Hematopoietic multipotent progenitor cell treated with erythropoietin and hydrocortisone succinate and interleukin-3 and kit ligand, for 8 days (in vitro differentiated cells): ENCODE measurements at regions not wholly inside any gene's neighbourhood (a gene's known extent, or its start where the extent isn't known, plus 50 kb on each side); places are given as distances from the start of the nearest gene placed in this dataset.

Experiments used
- DNase-seq: peaks from one replicate; pipeline ENCODE4 v3.0.0-alpha.2; 2015

- no peak for DNase-seq
These were observed 180.6 kb upstream of the NEBL start for GRCh38 chr10:21077681-21078080.

- DNase-seq: no peak
These were observed 179.3 kb upstream of the NEBL start for GRCh38 chr10:21076381-21076780.

GRCh38 chr10:21075880-21076279, 178.8 kb upstream of the NEBL start:
- no peak for DNase-seq

- DNase-seq: no peak
These were observed 174.0 kb upstream of the NEBL start for GRCh38 chr10:21071001-21071673.

GRCh38 chr10:21069929-21070700, 173.0 kb upstream of the NEBL start:
- no peak for DNase-seq

GRCh38 chr10:21069278-21069677, 172.2 kb upstream of the NEBL start:
- no peak for DNase-seq

- DNase-seq: no peak
These were observed 171.0 kb upstream of the NEBL start for GRCh38 chr10:21068026-21068656.

- DNase-seq: no peak
These were observed 168.6 kb upstream of the NEBL start for GRCh38 chr10:21065621-21066248.

GRCh38 chr10:21061982-21062381, 164.9 kb upstream of the NEBL start:
- no peak for DNase-seq

GRCh38 chr10:21061184-21061583, 164.1 kb upstream of the NEBL start:
- no peak for DNase-seq

GRCh38 chr10:21060626-21061025, 163.5 kb upstream of the NEBL start:
- no peak for DNase-seq

- DNase-seq: no peak
These were observed 160.9 kb upstream of the NEBL start for GRCh38 chr10:21057989-21058388.

- no peak for DNase-seq
These were observed 160.3 kb upstream of the NEBL start for GRCh38 chr10:21057436-21057835.

- no peak for DNase-seq
These were observed 159.3 kb upstream of the NEBL start for GRCh38 chr10:21056461-21056860.

GRCh38 chr10:21055339-21056135, 158.4 kb upstream of the NEBL start:
- DNase-seq: no peak

GRCh38 chr10:21053953-21054690, 157.0 kb upstream of the NEBL start:
- DNase-seq: no peak

- DNase-seq: no peak
These were observed 155.6 kb upstream of the NEBL start for GRCh38 chr10:21052709-21053104.

- no peak for DNase-seq
These were observed 155.1 kb upstream of the NEBL start for GRCh38 chr10:21052072-21052708.

- DNase-seq: no peak
These were observed 152.4 kb upstream of the NEBL start for GRCh38 chr10:21049482-21049881.

GRCh38 chr10:21048068-21048467, 151.0 kb upstream of the NEBL start:
- DNase-seq: no peak

- DNase-seq: no peak
These were observed 150.4 kb upstream of the NEBL start for GRCh38 chr10:21047511-21047910.

GRCh38 chr10:21047096-21047495, 150.0 kb upstream of the NEBL start:
- DNase-seq: no peak
